GF-D8 (cell line): ENCODE measurements at regions not wholly inside any gene's neighbourhood (a gene's known extent, or its start where the extent isn't known, plus 50 kb on each side); places are given as distances from the start of the nearest gene placed in this dataset.

Source experiments
- DNase-seq: peaks from one replicate; lab custom pipeline; 2025; lab: John Stamatoyannopoulos, UW

DNA sequence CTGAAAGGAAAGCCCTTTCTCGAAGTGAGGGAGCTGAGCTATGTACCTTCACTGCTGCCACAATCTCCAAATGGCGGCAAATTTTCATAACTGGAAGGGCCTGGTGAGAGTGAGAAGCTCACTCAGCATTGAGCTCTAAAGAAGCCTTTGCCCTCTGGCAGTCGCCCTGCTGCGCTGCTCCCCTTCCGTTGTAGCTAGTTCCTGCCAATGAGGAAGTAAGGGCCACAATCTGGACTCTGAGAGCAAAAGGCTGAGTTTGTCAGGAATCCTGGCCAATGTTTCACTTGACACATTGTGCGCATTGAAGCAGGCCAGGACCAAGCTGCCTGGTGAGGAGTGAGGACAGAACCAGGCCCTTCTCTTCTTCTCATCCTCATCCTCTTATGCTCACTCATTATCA is 579.5 kb downstream of the PDCD6IP start:
- DNase-seq, result no peak

GRCh38 chr3:34381243-34381642 is 582.8 kb downstream of the PDCD6IP start:
- DNase-seq, result no peak

DNA sequence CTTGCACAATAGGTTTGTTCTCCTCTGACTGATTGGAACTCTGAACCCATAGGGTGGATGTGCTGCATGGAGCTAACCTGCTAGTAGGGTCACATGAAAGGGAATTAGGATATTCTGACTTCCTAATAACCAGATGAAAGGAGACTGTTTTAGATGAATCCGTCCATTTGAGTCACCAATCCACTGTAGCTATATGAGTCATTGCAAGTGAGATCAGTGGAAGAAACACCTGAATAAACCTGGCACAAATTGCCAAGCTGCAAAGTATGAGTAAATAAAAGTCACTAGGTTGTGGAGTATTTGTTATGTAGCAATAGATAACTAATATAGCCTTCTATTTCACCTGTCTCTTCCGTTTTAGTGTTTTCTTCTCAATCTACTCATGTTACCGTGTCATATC is 584.4 kb downstream of the PDCD6IP start:
- DNase-seq, result no peak

- DNase-seq, result no peak
These were observed 587.9 kb downstream of the PDCD6IP start for GRCh38 chr3:34386309-34386708.

DNA sequence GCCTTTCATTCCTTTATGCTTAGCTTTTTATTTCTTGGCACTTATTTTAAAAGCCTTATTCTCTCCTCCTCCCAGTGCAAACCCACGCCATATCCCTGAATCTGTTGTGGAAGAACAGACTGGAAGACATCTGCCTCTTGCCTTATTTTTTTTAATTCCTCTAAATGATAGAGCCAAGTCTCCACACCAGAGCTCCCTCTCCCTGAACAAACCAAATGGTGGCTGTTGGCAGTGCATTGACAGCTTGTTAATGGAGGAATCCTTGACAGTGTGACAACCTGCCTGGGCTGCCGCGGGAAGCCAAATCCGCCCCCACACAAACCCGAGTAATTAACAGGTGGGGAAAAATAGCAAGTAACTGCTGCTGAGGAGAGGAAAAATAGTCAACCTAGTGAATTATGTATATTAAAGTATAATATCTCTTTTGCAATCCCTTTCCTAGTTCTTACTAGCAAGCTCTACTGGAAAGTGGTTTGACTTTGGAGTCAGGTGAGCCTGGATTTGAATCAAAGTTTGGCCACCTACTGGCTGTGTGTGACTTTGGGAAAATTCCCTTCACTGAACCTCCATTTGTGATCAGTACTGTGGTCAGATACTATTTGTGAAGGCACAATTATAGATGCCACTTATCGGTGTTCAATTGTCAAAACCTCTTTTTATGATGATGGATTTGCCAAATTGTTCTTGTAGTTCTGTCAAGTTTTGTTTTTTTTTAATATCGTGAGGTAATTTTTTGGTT is 589.6 kb downstream of the PDCD6IP start:
- DNase-seq, result no peak

- DNase-seq, result no peak
These were observed 590.4 kb downstream of the PDCD6IP start for GRCh38 chr3:34388830-34389229.

GRCh38 chr3:34394978-34395748 is 596.7 kb downstream of the PDCD6IP start:
- no peak for DNase-seq

DNA sequence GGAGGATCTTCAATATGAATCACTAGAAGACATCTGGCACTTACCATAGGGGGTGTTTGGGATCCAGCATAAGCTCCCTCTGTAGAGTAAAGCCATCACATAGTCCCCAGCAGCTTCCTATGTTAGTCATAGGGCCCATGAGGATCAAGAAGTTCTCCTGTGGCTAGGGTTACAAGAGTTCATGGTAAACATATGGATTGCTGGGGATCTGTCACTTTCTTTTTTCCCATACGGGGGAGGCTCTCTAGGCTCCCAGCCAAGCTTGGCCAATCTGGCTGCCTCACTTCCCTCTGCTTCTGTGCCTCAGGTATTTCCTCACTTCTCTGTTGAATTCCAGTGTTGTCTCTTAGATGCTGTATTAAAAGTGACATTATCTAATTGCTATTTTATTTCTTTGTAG is 597.9 kb downstream of the PDCD6IP start:
- DNase-seq, result no peak

- DNase-seq, result no peak
These were observed 598.5 kb downstream of the PDCD6IP start for GRCh38 chr3:34396956-34397355.

GRCh38 chr3:34399401-34399800 is 601.0 kb downstream of the PDCD6IP start:
- DNase-seq, result no peak

- no peak for DNase-seq
These were observed 606.7 kb downstream of the PDCD6IP start for GRCh38 chr3:34405159-34405558.

DNA sequence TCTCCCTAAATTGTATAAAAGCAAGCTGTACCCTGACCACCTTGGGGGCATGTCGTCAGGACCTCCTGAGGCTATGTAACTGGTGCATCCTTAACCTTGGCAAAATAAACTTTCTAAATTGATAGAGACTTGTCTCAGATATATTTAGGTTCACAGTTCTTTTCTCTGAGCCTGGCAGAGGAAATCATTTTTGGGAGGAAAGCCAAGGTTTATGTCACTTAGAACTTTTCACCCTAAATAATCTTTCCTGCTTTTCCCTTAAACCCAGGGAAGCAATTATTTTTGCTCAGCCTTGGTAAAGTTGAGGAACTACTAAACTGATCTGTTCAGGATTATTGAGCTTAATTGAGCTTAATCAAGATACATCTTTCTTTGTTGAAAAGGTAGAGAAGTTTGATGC is 608.9 kb downstream of the PDCD6IP start:
- DNase-seq, result no peak

GRCh38 chr3:34408088-34408487 is 609.7 kb downstream of the PDCD6IP start:
- DNase-seq, result no peak

DNA sequence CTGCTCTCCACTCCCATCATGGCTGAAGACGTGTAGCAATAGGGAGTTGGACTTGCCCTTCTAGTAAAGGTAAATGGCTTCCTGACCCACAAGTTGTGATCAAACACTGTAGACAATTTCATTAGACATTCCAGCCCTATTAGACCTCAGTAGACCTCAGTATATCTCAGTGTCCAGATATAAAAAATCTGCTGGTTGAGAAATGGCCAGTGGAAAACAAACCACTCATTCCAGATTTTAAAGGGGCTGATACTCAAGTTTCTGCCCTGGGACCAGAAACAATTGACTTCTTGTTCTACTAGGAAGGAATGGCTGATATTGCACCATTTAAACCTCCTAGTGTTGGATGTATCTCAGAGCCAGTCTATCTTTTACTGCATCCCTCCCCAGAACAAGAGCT is 613.2 kb downstream of the PDCD6IP start:
- DNase-seq, result no peak

GRCh38 chr3:34419801-34420200 is 621.4 kb downstream of the PDCD6IP start:
- no peak for DNase-seq

DNA sequence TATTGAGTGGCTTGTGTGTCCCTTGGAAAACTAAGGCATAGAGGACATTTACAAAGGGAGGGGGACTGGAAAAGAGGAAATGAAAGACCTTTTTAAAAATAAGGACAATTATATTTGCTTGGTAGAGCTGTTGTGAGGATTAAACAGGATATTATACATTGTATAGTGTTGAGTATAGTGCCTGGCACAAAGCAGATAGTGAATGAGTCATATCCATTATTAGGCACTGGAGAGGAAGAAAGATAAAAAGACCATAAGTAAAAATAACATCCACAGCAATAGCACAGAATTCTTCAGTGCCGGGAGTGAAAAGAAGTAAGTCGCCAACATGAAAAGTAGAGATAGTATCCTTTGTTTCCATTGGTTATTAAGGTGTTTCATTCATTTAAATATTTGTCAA is 623.3 kb downstream of the PDCD6IP start:
- no peak for DNase-seq

- no peak for DNase-seq
These were observed 641.4 kb downstream of the PDCD6IP start for GRCh38 chr3:34439796-34440195.

GRCh38 chr3:34444137-34444536 is 645.7 kb downstream of the PDCD6IP start:
- no peak for DNase-seq

DNA sequence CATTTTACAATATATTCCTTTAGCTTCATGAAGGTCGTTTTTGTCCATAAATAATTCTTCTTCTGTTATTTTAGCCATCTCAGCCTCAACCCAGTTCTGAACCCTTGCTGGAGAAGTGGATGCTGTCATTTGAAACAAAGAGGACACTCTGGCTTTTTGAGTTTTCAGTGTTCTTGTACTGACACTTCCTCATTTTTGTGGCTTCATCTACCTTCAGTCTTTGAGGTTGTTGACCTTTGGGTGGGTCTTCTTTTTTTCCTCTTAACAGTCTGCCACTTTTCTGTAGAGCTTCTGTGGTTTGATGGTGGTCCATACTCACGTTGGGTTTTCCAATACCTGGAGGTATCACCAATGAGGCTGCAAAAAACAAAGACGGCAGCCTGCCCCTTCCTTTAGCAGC is 650.9 kb downstream of the PDCD6IP start:
- no peak for DNase-seq

DNA sequence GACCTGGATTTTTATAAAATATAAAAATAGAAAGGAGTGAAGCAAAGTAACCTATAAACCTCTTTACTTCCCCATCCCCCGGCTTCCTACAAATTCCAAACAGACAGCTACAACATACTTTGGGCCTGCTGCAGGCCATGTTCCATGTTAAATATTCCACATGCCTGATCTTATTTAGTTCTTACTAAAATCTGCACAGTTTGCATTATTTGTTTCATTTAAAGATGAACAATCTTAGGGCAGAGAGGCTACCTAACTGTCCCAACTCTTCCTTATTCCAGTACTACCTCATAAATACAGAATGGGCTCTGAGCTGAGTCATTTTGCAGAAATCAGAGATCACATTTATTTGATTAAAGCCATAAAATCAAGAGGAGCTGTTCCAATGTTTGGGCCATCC is 665.0 kb downstream of the PDCD6IP start:
- DNase-seq, result no peak

DNA sequence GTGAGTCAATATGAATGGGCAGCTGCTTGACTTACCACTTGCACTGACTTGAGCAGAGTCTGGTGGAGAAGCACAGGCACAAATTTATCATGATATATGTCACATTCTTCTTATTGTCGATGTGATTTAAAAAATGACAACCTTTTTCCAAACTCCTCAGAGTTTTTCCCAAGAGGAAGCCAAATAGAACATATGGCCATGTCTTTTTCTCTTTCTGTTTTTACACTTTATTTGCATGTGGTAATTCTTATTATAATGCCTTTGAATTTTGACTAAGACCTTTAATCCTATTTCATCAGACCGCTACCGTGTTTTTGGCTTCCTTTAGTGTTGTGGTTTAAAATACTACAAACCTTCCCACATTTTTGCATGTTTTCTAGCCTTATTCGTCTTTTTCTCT is 666.2 kb downstream of the PDCD6IP start:
- no peak for DNase-seq

DNA sequence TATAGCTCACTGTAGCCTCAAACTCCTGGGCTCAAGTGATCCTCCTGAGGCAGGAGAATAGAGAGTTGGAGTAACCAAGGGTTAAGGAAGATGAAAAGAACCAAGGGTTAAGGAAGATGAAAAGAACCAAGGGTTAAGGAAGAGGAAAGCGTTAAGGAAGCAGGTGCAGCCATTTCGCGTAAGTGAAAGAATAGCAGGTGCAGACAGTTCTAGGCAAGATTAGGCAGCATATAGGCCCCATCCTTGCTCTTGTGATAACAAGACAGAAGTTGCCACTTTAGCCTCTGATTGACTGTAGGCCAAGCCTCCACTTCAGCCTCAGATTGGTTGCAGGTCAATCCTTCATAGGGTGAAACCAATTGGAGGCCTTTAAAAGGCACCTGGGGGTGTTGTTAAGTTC is 677.4 kb downstream of the PDCD6IP start:
- no peak for DNase-seq

GRCh38 chr3:34483311-34483887 is 685.0 kb downstream of the PDCD6IP start:
- no peak for DNase-seq
